ENCODE measurements at regions not wholly inside any gene's neighbourhood (a gene's known extent, or its start where the extent isn't known, plus 50 kb on each side); places are given as distances from the start of the nearest gene placed in this dataset.

DNA sequence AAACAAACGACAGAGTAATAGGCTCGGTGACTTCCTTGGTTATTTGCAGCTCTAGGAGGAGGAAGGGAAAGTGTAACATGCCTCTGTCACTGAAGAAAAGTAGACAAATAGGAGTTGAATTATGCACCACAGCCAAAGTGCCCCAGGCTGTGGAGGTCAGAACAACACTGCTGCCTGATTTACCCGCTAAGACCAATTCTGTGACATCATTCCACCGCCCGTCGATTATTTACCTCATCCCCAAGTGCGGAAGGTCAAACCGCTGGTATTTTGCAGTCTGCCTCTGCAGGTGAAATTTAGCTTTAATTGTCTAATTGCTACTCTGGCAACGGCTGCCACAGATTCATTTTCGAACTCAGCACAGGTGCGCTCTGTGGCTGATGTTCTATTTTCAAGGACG is 106.3 kb upstream of the PRICKLE2 start:
- POLR2A ChIA-PET: no interaction called here
- CTCF ChIA-PET: interaction anchor here (0.6 to 0.7 kb wide), 3 partner anchors 70 to 214 kb away, joined by 3 to 5 read pairs (median 3); no protein-coding TSS in a partner anchor
- TF ChIP-seq FOXK2 (IDR thresholded peaks at IDR 0.05): no peak
- TF ChIP-seq, protein P1, sequence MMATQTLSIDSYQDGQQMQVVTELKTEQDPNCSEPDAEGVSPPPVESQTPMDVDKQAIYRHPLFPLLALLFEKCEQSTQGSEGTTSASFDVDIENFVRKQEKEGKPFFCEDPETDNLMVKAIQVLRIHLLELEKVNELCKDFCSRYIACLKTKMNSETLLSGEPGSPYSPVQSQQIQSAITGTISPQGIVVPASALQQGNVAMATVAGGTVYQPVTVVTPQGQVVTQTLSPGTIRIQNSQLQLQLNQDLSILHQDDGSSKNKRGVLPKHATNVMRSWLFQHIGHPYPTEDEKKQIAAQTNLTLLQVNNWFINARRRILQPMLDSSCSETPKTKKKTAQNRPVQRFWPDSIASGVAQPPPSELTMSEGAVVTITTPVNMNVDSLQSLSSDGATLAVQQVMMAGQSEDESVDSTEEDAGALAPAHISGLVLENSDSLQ (IDR thresholded peaks at IDR 0.05): 0 out of 2 replicates have a peak, but pooled peaks have one; percentile 32
- DNase-seq (ENCODE audit: extremely low spot score): no peak

DNA sequence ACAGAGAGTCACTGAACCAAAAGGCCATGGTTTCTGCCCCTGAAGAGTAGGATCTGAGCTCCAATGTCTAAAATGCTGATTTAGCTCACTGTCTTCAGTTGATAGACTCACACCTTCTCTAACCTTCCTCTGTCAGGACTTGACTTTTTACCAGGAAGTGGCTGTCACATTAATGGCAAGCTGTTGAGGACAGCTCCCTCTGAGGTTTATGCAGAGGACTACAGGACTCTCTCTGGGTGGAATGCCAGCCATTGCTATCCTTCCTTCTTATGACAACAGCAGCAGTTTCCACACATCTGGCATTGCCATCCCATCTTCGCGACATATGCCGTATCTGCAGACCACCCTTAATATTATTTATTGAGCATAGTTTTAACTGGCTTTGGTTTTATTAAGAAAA is 103.8 kb upstream of the PRICKLE2 start:
- POLR2A ChIA-PET: no interaction called here
- no peak for TF ChIP-seq BHLHE40 (IDR thresholded peaks at IDR 0.05; ENCODE audit: borderline replicate concordance)
- TF ChIP-seq FOXA1 (IDR thresholded peaks at IDR 0.05): no peak
- TF ChIP-seq TARDBP (IDR thresholded peaks at IDR 0.05): no peak
- TF ChIP-seq LEF1 (IDR thresholded peaks at IDR 0.05; ENCODE audit: borderline replicate concordance): no peak
- no peak for TF ChIP-seq ARNT (IDR thresholded peaks at IDR 0.05)
- DNase-seq (ENCODE audit: extremely low spot score): no peak
- CTCF ChIA-PET: no interaction called here

DNA sequence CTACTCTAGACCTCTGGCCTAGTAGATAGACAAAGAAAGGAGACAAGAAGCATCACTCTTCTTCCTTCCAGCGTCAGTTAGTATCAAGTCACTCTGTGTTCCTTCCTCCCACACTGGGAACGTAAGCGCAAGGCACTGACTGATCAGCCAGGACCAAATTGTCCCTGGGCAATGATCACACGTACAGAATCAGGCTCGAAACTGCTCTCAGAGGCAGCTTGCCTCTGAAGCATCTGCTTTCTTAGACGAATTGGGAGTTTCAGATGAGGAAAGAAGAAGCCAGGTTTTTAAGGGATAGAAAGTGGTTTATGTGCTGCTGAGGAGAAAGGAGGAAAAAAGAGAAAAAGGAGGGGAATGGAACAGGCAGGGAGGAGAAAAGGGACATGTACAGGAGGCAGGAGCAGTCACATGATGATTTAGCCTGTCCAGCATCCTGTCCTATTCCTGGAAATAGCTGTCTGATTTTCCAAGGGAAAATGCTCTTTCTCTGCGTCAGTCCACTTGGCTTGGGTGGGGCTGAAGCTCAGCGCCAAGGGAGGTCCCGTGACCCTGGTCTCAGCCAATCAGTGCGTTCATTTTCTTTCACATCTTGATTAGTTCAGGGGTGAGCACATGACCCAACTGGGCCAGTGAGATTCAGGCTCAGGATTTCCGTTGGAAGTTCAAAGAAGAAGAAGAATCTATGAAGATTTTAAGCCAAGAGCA is 102.0 kb upstream of the PRICKLE2 start:
- TF ChIP-seq, protein P1 (IDR thresholded peaks at IDR 0.05): no peak
- TF ChIP-seq TARDBP (IDR thresholded peaks at IDR 0.05) (no peak), BHLHE40 (IDR thresholded peaks at IDR 0.05; ENCODE audit: borderline replicate concordance) (no peak), LEF1 (IDR thresholded peaks at IDR 0.05; ENCODE audit: borderline replicate concordance) (no peak)
- POLR2A ChIA-PET: no interaction called here
- DNase-seq (ENCODE audit: extremely low spot score): no peak
- CTCF ChIA-PET: interaction anchor here (1.0 kb wide), 1 partner anchor 66 kb away, joined by 3 read pairs; no protein-coding TSS in a partner anchor

DNA sequence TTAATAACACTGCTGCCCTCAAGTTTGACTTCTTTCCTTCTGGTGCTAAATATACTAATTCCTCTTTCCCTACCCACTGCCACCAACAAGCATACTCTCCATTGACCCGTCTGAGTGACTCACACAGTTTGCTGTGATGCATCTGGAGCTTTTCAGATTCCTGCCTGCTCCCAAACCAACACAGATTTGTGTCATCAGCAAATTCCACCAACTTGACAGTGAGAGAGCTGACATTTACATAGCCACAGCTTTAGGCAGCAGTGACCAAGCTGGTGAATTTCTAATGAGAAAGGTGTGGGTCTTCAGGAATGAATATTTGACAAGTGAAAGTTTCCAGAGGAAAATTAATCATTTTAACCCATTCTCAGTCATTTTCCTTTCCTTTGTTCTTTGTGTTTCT is 96.5 kb upstream of the PRICKLE2 start:
- TF ChIP-seq LEF1 (IDR thresholded peaks at IDR 0.05; ENCODE audit: borderline replicate concordance) (no peak), ARNT (IDR thresholded peaks at IDR 0.05) (no peak), SUZ12 (IDR thresholded peaks at IDR 0.05) (no peak), FOXK2 (IDR thresholded peaks at IDR 0.05) (no peak), FOXA1 (IDR thresholded peaks at IDR 0.05) (no peak), TARDBP (IDR thresholded peaks at IDR 0.05) (no peak), L3MBTL2 (conservative IDR thresholded peaks at IDR 0.05) (no peak), NFRKB (IDR thresholded peaks at IDR 0.05) (no peak), ZNF384 (IDR thresholded peaks at IDR 0.05) (no peak), ELF4 (IDR thresholded peaks at IDR 0.05) (no peak), BHLHE40 (IDR thresholded peaks at IDR 0.05; ENCODE audit: borderline replicate concordance) (no peak), HDGF (IDR thresholded peaks at IDR 0.05; ENCODE audit: borderline replicate concordance) (no peak)
- TF ChIP-seq, protein P1 (IDR thresholded peaks at IDR 0.05): no peak
- no peak for DNase-seq (ENCODE audit: extremely low spot score)
- ChIA-PET CTCF (interaction anchor here (0.6 kb wide), 1 partner anchor 94 kb away, joined by 5 read pairs; no protein-coding TSS in a partner anchor), POLR2A (no interaction called here)

DNA sequence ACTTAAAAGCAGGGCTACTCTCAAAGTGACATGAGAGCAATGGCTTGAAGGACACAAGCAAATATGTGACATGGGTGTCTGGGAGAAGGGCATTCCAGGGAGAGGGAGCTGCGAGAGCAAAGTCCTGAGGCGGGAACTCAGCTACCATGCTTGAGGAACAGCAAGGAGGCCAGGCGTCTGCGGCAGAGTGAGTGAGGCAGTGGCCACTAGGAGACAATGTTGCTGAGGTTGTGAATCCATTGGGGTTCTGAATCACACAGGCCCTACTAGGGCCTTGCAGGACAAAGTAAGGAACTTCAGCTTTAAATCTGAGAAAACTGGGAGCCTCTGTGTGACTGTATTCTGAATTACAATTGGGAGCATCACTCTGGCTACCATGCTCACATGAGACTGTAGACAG is 94.1 kb upstream of the PRICKLE2 start:
- no peak for DNase-seq (ENCODE audit: extremely low spot score)
- CTCF ChIA-PET: no interaction called here
- TF ChIP-seq ARNT (IDR thresholded peaks at IDR 0.05): no peak
- no peak for TF ChIP-seq FOXM1 (IDR thresholded peaks at IDR 0.05; ENCODE audit: borderline replicate concordance)
- TF ChIP-seq, protein P1 (IDR thresholded peaks at IDR 0.05): no peak
- no peak for TF ChIP-seq FOXA1 (IDR thresholded peaks at IDR 0.05)
- no peak for TF ChIP-seq FOXK2 (IDR thresholded peaks at IDR 0.05)
- TF ChIP-seq SUZ12 (IDR thresholded peaks at IDR 0.05): no peak
- TF ChIP-seq SP1 (IDR thresholded peaks at IDR 0.05): no peak
- TF ChIP-seq ZNF384 (IDR thresholded peaks at IDR 0.05): no peak
- no peak for TF ChIP-seq NFRKB (IDR thresholded peaks at IDR 0.05)
- no peak for TF ChIP-seq L3MBTL2 (conservative IDR thresholded peaks at IDR 0.05)
- TF ChIP-seq CTBP1 (IDR thresholded peaks at IDR 0.05; ENCODE audit: borderline replicate concordance): no peak
- POLR2A ChIA-PET: no interaction called here

DNA sequence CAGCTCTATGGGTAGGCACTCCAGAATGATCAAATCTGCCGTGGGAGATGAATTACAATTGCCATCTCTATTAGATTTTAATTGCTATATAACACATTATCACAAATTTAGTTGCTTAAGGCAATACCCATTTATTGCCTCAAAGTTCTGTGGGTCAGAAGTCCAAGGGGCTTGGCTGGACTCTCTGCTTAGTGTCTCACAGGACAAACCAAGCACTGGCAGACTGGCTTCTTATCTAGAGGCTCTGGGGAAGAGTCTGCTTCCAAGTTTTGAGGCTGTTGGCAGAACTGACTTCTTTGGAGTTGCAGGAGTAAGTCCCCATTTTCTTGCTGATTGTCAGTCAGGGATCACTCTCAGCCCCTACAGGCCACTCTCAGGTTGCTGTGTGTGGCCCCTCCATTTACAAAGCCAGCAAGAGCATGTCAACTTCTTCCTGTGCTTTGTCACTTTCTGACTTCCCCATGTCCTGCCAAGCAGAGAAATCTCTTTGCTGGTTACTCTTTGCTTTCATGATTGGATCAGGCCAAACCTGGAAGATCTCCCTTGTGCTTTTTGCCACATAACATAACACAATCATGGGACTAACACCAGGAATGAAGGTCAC is 93.5 kb upstream of the PRICKLE2 start:
- ChIA-PET POLR2A (no interaction called here), CTCF (no interaction called here)
- no peak for DNase-seq (ENCODE audit: extremely low spot score)
- no peak for TF ChIP-seq NFRKB (IDR thresholded peaks at IDR 0.05)
- TF ChIP-seq FOXM1 (IDR thresholded peaks at IDR 0.05; ENCODE audit: borderline replicate concordance): no peak
- TF ChIP-seq FOXK2 (IDR thresholded peaks at IDR 0.05): no peak
- TF ChIP-seq LEF1 (IDR thresholded peaks at IDR 0.05; ENCODE audit: borderline replicate concordance): no peak
- TF ChIP-seq SP1 (IDR thresholded peaks at IDR 0.05): no peak
- no peak for TF ChIP-seq HDGF (IDR thresholded peaks at IDR 0.05; ENCODE audit: borderline replicate concordance)
- no peak for TF ChIP-seq SUZ12 (IDR thresholded peaks at IDR 0.05)
- TF ChIP-seq ARNT (IDR thresholded peaks at IDR 0.05): no peak
- TF ChIP-seq BHLHE40 (IDR thresholded peaks at IDR 0.05; ENCODE audit: borderline replicate concordance): no peak
- no peak for TF ChIP-seq TARDBP (IDR thresholded peaks at IDR 0.05)
- no peak for TF ChIP-seq CTBP1 (IDR thresholded peaks at IDR 0.05; ENCODE audit: borderline replicate concordance)
